ENCODE measurements at regions not wholly inside any gene's neighbourhood (a gene's known extent, or its start where the extent isn't known, plus 50 kb on each side); places are given as distances from the start of the nearest gene placed in this dataset.
"Not testable (repeated sequence)": the region's sequence is repeated elsewhere in the genome, so short reads cannot be mapped to it uniquely, and the experiment has no call there.

- ATAC-seq (no peak), FAIRE-seq (no peak), DNase-seq (no peak)
- TF ChIP-seq CTCF (IDR thresholded peaks at IDR 0.05): no peak
- Histone ChIP-seq H3K4me1 (no peaks in the 10 kb centered on the region), H3K27ac (no peak overlapping the region), H3K4me3 (no peak overlapping the region), H3K9me3 (no peaks in the 10 kb centered on the region), H3K27me3 (no peaks in the 10 kb centered on the region), H3K36me3 (no peaks in the 10 kb centered on the region)
- intact Hi-C loops (cut with DNase I): no loop called here
- WGBS, 2 donors: 53 to 73% methylated on average over 1 of the region's 1 CpG
These were observed 91.9 kb downstream of the FCRL5 start for GRCh38 chr1:157460381-157460780.

- ATAC-seq: no peak
- intact Hi-C loops (cut with DNase I): no loop called here
- no peaks in the 10 kb centered on the region for H3K4me1 ChIP-seq
- no peaks in the 10 kb centered on the region for H3K9me3 ChIP-seq
- no peaks in the 10 kb centered on the region for H3K27me3 ChIP-seq
- no peaks in the 10 kb centered on the region for H3K36me3 ChIP-seq
- no peak for DNase-seq
- TF ChIP-seq CTCF (IDR thresholded peaks at IDR 0.05): no peak
- H3K4me3 ChIP-seq: no peak overlapping the region
- WGBS, 2 donors: 63 to 74% methylated on average over 3 of the region's 3 CpGs
- no peak for FAIRE-seq
- no peak overlapping the region for H3K27ac ChIP-seq
These were observed 95.0 kb downstream of the FCRL5 start for GRCh38 chr1:157457279-157457678.

- no peak for ATAC-seq
- no peak for DNase-seq
- TF ChIP-seq CTCF (IDR thresholded peaks at IDR 0.05): no peak
- no peaks in the 10 kb centered on the region for H3K9me3 ChIP-seq
- H3K4me3 ChIP-seq: no peak overlapping the region
- no peak for FAIRE-seq
- no peaks in the 10 kb centered on the region for H3K27me3 ChIP-seq
- intact Hi-C loops (cut with DNase I): no loop called here
- 14 to 16% methylated on average over 1 of the region's 1 CpG for WGBS, 2 donors
- H3K36me3 ChIP-seq: no peaks in the 10 kb centered on the region
- H3K4me1 ChIP-seq: no peaks in the 10 kb centered on the region
- H3K27ac ChIP-seq: no peak overlapping the region
These were observed 97.0 kb downstream of the FCRL5 start for GRCh38 chr1:157455318-157455717.

- Histone ChIP-seq H3K4me3 (no peak overlapping the region), H3K27me3 (no peaks in the 10 kb centered on the region), H3K4me1 (no peaks in the 10 kb centered on the region), H3K9me3 (no peaks in the 10 kb centered on the region), H3K36me3 (no peaks in the 10 kb centered on the region), H3K27ac (no peak overlapping the region)
- no peak for TF ChIP-seq CTCF (IDR thresholded peaks at IDR 0.05)
- ATAC-seq: no peak
- intact Hi-C loops (cut with DNase I): no loop called here
- FAIRE-seq: no peak
- no peak for DNase-seq
- WGBS, 2 donors: 86 to 89% methylated on average over 2 of the region's 2 CpGs
These were observed 102.2 kb downstream of the FCRL5 start for GRCh38 chr1:157450106-157450505.

GRCh38 chr1:157448636-157449035 is 103.7 kb downstream of the FCRL5 start:
- H3K9me3 ChIP-seq: no peaks in the 10 kb centered on the region
- no peak overlapping the region for H3K27ac ChIP-seq
- DNase-seq (no peak), FAIRE-seq (no peak), ATAC-seq (no peak)
- H3K36me3 ChIP-seq: no peaks in the 10 kb centered on the region
- H3K4me1 ChIP-seq: no peaks in the 10 kb centered on the region
- intact Hi-C loops (cut with DNase I): no loop called here
- no peak overlapping the region for H3K4me3 ChIP-seq
- no peaks in the 10 kb centered on the region for H3K27me3 ChIP-seq
- TF ChIP-seq CTCF (IDR thresholded peaks at IDR 0.05): no peak

GRCh38 chr1:157446356-157446755 is 106.0 kb downstream of the FCRL5 start:
- H3K36me3 ChIP-seq; H3K4me3 ChIP-seq; intact Hi-C loops (cut with DNase I); ATAC-seq; H3K9me3 ChIP-seq; FAIRE-seq; H3K4me1 ChIP-seq; H3K27me3 ChIP-seq; H3K27ac ChIP-seq: not testable (repeated sequence)
- peak in 1 of 6 donors; percentile 40 for DNase-seq
- WGBS, 2 donors: 91 to 96% methylated on average over 29 to 31 of the region's 31 CpGs

GRCh38 chr1:157445616-157446140 is 106.6 kb downstream of the FCRL5 start:
- H3K27me3 ChIP-seq; H3K4me1 ChIP-seq; FAIRE-seq; ATAC-seq; H3K4me3 ChIP-seq; H3K36me3 ChIP-seq; H3K9me3 ChIP-seq; H3K27ac ChIP-seq; DNase-seq; intact Hi-C loops (cut with DNase I): not testable (repeated sequence)
- WGBS, 2 donors: 90 to 91% methylated on average over 14 to 15 of the region's 15 CpGs

All from pancreas (tissue), 10 donors.